Astrocyte of the spinal cord (primary cell): ENCODE measurements at regions not wholly inside any gene's neighbourhood (a gene's known extent, or its start where the extent isn't known, plus 50 kb on each side); places are given as distances from the start of the nearest gene placed in this dataset.
A peak's percentile ranks its signal among the peaks of the same experiment; 100 is the strongest.

ENCODE experiments used
- DNase-seq: peaks from one replicate; pipeline ENCODE4 v3.0.0; 2011; ENCODE audit warnings: low read depth, low spot score
- H3K4me3 ChIP-seq: 2 replicates; pipeline ENCODE4 v1.5.1; 2011; ENCODE audit warnings: low read depth, mild to moderate bottlenecking, low read length, moderate library complexity
- in situ Hi-C: cut with HindIII; loops from 2 replicates; pipeline ENCODE4 v1.10.0; 2017; ENCODE audit warnings: low sequenced_read_pairs
- TF ChIP-seq, protein P1 (sequence below): IDR thresholded peaks from 2 replicates; pipeline ENCODE4 v1.5.1; 2012; ENCODE audit warnings: low read depth, mild to moderate bottlenecking, low read length, inconsistent platforms

DNA sequence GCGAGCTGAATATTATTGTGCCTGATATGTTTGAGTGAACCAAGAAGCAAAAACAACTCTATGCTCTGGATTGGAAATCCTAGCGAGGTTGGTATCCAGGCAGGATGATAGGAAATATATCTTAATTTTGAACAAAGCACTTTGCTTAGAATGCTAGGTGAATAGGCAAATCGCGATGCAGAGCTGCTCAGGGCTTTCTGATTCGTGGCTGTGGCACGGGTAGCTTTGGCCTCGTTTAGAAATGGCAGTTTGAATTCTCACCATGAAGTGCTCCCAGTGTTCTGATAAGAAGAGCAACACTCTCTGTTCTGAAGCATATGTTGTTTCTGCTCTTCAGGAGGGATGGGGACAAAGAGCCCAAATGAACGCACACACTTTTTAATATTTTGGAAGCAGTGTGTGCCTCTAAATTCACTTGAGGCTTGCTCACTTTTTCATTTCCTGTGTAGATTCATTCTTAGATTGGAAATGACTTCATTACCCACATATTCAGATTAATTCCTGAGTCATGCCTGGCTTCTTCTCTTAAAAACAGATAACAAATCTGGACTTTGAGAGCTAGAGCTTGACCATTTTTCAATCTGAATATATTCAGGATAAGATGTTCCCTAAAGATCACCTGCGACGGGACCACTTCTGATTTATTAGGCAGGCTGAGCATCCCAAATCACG is 200.9 kb downstream of the RPAP3 start:
- in situ Hi-C loops: no loop called here
- no peak overlapping the region for H3K4me3 ChIP-seq
- peak; percentile 66 for DNase-seq
- TF ChIP-seq, protein P1, sequence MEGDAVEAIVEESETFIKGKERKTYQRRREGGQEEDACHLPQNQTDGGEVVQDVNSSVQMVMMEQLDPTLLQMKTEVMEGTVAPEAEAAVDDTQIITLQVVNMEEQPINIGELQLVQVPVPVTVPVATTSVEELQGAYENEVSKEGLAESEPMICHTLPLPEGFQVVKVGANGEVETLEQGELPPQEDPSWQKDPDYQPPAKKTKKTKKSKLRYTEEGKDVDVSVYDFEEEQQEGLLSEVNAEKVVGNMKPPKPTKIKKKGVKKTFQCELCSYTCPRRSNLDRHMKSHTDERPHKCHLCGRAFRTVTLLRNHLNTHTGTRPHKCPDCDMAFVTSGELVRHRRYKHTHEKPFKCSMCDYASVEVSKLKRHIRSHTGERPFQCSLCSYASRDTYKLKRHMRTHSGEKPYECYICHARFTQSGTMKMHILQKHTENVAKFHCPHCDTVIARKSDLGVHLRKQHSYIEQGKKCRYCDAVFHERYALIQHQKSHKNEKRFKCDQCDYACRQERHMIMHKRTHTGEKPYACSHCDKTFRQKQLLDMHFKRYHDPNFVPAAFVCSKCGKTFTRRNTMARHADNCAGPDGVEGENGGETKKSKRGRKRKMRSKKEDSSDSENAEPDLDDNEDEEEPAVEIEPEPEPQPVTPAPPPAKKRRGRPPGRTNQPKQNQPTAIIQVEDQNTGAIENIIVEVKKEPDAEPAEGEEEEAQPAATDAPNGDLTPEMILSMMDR: no peak

DNA sequence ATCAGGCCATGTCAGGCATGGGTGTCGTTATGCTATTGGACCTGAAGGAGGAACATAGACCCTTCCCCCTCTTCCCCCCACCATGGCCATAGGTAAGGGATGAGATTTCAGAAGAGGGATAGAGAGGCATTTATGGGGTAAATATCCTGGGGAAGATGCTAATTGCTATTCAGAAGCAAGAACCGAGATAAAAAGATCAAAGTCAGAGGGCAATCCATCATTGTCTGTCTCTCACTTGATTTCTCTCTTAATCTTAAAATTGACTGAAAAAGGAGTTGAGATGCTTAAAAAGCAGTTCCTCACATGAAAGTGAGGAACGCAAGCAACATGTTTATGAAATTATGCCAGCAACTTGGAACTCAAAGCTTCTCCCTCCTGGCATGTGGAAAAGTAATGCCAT is 212.0 kb downstream of the RPAP3 start:
- in situ Hi-C loops: no loop called here
- TF ChIP-seq, protein P1: no peak
- DNase-seq: no peak
- H3K4me3 ChIP-seq: no peak overlapping the region

DNA sequence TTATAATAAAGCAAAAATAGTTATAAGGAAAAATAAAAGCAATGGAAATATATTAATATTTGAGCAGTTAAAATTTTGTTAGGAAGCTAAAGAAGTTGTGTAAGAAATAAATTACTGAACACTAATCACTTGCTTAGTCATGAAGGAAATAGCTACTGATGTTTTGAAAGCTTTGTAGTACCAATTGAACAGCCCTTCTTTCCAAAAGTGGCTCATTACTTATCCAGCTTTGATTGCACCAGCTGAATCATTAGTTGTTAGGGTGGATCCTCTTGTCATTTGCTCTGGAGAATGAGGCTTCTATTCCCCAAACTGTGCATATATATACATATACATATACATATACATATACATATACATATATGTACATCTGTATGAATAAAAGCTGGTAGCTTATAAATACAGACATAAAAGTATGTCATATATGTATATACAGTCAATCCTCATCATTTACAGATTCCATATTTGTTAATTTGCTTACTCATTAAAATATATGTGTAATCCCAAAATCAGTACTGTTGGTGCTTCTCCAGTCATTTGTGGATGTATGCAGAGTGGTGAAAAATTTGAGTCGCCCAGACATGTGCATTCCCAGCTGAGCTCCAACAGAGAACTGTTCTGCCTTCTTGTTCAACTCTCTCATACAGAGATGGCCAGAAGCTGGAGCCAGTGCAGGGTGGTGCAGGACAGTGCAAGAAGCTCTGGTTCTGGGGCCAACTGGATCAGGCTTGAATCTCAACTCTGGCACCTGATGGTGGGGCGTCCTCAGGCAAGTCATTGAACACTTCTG is 214.1 kb downstream of the RPAP3 start:
- in situ Hi-C loops: no loop called here
- DNase-seq: no peak
- H3K4me3 ChIP-seq: no peak overlapping the region
- TF ChIP-seq, protein P1: no peak

DNA sequence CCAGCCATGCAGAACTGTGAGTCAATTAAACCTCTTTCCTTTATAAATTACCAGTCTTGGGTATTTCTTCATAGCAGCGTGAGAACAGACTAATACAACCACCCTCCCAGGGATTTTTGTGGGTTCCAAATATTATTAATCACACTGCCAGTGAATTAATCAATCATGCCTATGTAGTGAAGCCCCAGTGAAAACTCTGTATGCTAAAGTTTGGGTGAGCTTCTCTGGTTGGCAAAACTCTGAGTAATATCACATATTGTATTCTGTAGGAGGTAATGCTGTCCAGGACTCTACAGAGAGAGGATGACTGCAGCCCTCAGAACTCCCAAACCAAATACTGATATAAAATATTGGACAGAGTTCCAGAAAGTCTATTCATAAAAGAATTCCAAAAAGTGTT is 216.9 kb downstream of the RPAP3 start:
- TF ChIP-seq, protein P1: no peak
- no peak for DNase-seq
- no peak overlapping the region for H3K4me3 ChIP-seq
- in situ Hi-C loops: no loop called here

DNA sequence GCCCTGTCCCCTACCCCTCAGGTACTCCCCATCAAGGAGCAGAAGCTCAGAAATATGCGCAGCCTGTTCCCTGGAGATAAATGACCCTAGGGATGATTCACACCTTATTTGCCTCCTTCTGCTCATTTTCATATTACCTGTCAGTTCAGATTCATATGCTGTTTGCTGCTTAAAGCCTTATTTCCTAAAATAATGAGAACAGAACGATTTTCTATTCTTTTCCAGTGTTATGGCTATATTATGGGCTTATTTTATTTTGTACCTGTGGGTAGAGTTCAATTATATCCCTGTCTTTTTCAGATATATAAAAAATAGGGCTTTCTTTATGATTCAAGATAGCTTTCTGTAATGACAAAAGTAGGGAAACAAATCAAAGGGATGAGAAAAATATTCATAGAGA is 224.8 kb downstream of the RPAP3 start:
- no peak for DNase-seq
- H3K4me3 ChIP-seq: no peak overlapping the region
- in situ Hi-C loops: no loop called here
- TF ChIP-seq, protein P1: no peak

DNA sequence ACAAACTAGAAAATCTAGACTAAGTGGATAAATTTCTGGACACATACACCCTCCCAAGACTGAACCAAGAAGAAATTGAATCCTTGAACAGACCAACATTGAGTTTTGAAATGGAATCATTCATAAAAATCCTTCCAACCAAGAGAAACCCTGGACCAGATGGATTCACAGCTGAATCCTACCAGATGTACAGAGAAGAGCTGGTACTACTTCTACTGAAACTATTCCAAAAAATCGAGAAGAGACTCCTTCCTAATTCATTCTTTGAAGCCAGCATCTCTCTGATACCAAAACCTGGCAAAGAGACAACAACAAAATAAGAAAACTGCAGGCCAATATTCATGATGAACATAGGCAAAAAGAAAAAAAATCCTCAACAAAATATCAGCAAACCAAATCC is 227.4 kb downstream of the RPAP3 start:
- TF ChIP-seq, protein P1: no peak
- in situ Hi-C loops: no loop called here
- DNase-seq: no peak
- no peak overlapping the region for H3K4me3 ChIP-seq
